ENCODE measurements at regions not wholly inside any gene's neighbourhood (a gene's known extent, or its start where the extent isn't known, plus 50 kb on each side); places are given as distances from the start of the nearest gene placed in this dataset.

GRCh38 chr1:191977874-191978506 is 180.3 kb upstream of the RGS18 start:
- TF ChIP-seq CTCF (IDR thresholded peaks at IDR 0.05) = no peak
- TF ChIP-seq POLR2A (IDR thresholded peaks at IDR 0.05) = no peak
